ENCODE measurements at regions not wholly inside any gene's neighbourhood (a gene's known extent, or its start where the extent isn't known, plus 50 kb on each side); places are given as distances from the start of the nearest gene placed in this dataset.

GRCh38 chr5:74477761-74478160, 162.8 kb downstream of the ENC1 start:
- Histone ChIP-seq H3K9ac (ENCODE audit: low read length in 3 of 3) (no peak overlapping the region), H3K36me3 (ENCODE audit: control insufficient read depth in 2 of 3, insufficient read depth in 3 of 3, low read length in 3 of 3) (no peaks in the 10 kb centered on the region), H3K27ac (ENCODE audit: low read depth in 2 of 2, low read length in 2 of 2) (no peak overlapping the region), H3K4me3 (ENCODE audit: low read length in 3 of 3) (no peak overlapping the region), H3K4me1 (ENCODE audit: control insufficient read depth in 2 of 3, insufficient read depth in 2 of 3, low read depth in 1 of 3, low read length in 3 of 3) (no peaks in the 10 kb centered on the region), H3K9me3 (ENCODE audit: control insufficient read depth in 2 of 3, insufficient read depth in 1 of 3, low read length in 3 of 3) (no peaks in the 10 kb centered on the region), H3K27me3 (ENCODE audit: control insufficient read depth, insufficient read depth, low read length) (no peaks in the 10 kb centered on the region)
- DNase-seq (no peak), FAIRE-seq (no peak)
- intact Hi-C loops (cut with DNase I), result no loop called here
- TF ChIP-seq CTCF (IDR thresholded peaks at IDR 0.05; ENCODE audit: borderline replicate concordance, extremely low read depth, insufficient read depth), result no peak

DNA sequence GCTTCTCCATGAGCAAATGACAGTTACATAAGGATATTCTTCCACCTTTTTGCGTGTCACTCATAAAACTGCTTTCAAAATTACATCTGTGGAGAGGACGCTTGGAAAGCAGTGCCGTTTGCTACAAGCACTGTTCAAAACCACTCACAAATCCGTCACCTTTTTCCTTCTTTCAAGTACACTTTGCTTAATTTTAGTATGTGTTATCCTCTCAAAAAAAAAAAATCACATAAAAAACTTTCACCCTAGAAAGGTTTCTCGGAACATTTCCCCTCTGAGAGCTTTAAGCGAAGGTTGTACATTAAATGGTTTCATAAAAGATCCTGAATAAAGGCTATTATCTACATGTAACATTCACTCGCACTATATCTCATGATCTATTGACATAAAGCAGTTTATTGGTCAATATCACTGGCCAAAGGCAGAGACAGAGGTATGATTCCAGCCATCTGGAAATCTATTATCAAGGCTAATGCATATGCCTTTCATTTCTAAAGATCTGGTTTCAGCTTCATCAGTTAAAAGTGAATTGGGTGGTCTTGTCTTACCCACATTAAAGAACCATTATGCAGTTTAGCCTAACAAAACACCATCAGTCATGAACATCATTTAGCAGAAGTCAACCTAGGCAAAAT, 163.6 kb downstream of the ENC1 start:
- no peak overlapping the region for H3K27ac ChIP-seq (ENCODE audit: low read depth in 2 of 2, low read length in 2 of 2)
- FAIRE-seq, result no peak
- H3K9ac ChIP-seq (ENCODE audit: low read length in 3 of 3), result no peak overlapping the region

DNA sequence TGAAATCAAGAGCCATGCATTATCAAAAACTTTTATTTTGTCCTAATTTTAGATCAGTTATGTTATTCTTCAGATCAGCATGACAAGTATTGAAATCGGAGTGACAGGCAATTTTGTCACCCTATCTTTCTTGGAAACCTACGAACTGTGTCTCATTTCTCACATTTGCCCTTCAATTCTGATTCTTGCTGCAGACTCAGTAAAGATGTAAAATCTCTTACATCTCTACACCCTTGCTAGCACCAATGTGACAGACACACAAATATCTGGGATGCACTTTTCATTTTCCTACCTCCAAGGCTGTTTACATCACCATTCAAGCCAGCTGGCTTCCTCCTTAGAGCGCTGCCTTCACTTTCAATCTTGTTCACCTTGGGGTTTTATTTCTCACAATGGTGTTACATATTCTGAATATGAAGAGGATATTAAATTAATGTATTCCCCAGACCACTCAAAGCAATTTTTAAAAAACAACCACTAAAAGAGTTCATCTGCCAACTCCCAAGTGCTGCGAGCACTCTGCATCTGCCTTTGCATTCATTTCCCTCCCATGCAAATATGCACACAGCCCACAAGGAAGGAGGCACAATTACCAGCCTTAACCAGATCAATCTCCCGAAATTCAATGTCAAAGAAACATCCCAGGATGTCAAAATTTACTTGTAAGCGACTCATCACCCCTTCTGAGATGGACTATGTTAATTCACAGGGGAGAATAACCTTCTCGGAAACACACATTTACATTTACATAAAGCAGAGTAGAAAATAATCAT, 164.3 kb downstream of the ENC1 start:
- H3K27me3 ChIP-seq (ENCODE audit: control insufficient read depth, insufficient read depth, low read length), result no peaks in the 10 kb centered on the region
- no peaks in the 10 kb centered on the region for H3K4me1 ChIP-seq (ENCODE audit: control insufficient read depth in 2 of 3, insufficient read depth in 2 of 3, low read depth in 1 of 3, low read length in 3 of 3)
- H3K27ac ChIP-seq (ENCODE audit: low read depth in 2 of 2, low read length in 2 of 2), result no peak overlapping the region
- FAIRE-seq (no peak), DNase-seq (no peak)
- no peak for TF ChIP-seq CTCF (IDR thresholded peaks at IDR 0.05; ENCODE audit: borderline replicate concordance, extremely low read depth, insufficient read depth)
- intact Hi-C loops (cut with DNase I), result no loop called here
- H3K4me3 ChIP-seq (ENCODE audit: low read length in 3 of 3), result no peak overlapping the region
- H3K9me3 ChIP-seq (ENCODE audit: control insufficient read depth in 2 of 3, insufficient read depth in 1 of 3, low read length in 3 of 3), result no peaks in the 10 kb centered on the region
- H3K9ac ChIP-seq (ENCODE audit: low read length in 3 of 3), result no peak overlapping the region
- no peaks in the 10 kb centered on the region for H3K36me3 ChIP-seq (ENCODE audit: control insufficient read depth in 2 of 3, insufficient read depth in 3 of 3, low read length in 3 of 3)

More for the DNA sequence above, 163.6 kb downstream of the ENC1 start:
- H3K4me1 ChIP-seq (ENCODE audit: control insufficient read depth in 2 of 3, insufficient read depth in 2 of 3, low read depth in 1 of 3, low read length in 3 of 3), result no peaks in the 10 kb centered on the region
- DNase-seq, result no peak
- no peaks in the 10 kb centered on the region for H3K36me3 ChIP-seq (ENCODE audit: control insufficient read depth in 2 of 3, insufficient read depth in 3 of 3, low read length in 3 of 3)
- no peaks in the 10 kb centered on the region for H3K9me3 ChIP-seq (ENCODE audit: control insufficient read depth in 2 of 3, insufficient read depth in 1 of 3, low read length in 3 of 3)
- H3K27me3 ChIP-seq (ENCODE audit: control insufficient read depth, insufficient read depth, low read length), result no peaks in the 10 kb centered on the region
- no peak for TF ChIP-seq CTCF (IDR thresholded peaks at IDR 0.05; ENCODE audit: borderline replicate concordance, extremely low read depth, insufficient read depth)
- intact Hi-C loops (cut with DNase I), result no loop called here
- no peak overlapping the region for H3K4me3 ChIP-seq (ENCODE audit: low read length in 3 of 3)

All from kidney (tissue), 13 donors.